ENCODE measurements at regions not wholly inside any gene's neighbourhood (a gene's known extent, or its start where the extent isn't known, plus 50 kb on each side); places are given as distances from the start of the nearest gene placed in this dataset.

- no peak for DNase-seq
Observed at GRCh38 chr2:64770137-64770780, 116.5 kb upstream of the SERTAD2 start.

DNA sequence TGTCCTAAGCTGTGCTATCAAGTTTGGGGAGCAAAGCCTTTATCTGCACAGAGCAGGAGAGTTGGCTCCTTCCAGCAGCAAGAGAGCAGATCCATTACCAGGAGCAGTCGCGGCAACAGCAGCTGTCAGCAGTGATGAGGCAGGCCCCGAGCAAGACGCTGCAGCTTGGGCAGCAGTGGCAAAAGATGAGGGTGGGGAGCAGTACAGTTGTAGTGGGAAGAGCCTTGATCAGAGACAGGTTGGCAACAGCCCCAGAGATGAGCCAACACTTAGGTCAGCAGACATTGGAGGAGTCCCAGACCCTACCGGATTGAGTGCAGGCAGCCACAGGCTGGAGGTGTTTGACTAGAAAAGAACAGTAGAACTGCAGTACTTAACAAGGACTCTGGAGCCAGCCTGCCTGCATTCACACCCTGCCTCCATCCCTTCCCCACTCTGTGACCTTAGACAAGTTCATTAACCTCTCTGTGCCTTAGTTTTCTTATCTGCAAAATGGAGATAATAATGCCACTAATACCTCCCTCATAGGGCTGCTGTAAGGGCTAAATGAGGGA, 117.1 kb upstream of the SERTAD2 start:
- DNase-seq: no peak

- no peak for DNase-seq
Observed at GRCh38 chr2:64771737-64772136, 118.0 kb upstream of the SERTAD2 start.

- no peak for DNase-seq
Observed at GRCh38 chr2:64773461-64774118, 119.9 kb upstream of the SERTAD2 start.

DNA sequence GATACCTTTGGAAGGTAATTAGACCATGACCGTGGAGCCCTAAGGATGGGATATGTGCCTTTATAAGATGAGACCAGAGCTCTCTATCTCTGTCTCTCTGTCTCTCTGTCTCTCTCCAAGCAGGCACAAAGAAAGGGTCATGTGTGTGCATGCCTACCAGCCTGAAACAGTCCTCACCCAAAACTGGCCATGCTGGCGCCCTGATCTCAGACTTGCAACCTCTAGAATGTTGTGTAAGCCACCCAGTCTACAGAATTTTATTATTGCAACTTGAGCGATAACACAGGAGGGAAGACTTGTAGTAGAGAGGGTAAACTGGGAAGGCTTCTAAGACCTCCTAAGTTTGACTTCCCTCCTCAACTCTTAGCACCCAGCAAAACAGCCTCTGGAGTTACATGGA, 124.1 kb upstream of the SERTAD2 start:
- DNase-seq: no peak

GRCh38 chr2:64779117-64779690, 125.5 kb upstream of the SERTAD2 start:
- no peak for DNase-seq

- no peak for DNase-seq
Observed at GRCh38 chr2:64780041-64780440, 126.3 kb upstream of the SERTAD2 start.

DNA sequence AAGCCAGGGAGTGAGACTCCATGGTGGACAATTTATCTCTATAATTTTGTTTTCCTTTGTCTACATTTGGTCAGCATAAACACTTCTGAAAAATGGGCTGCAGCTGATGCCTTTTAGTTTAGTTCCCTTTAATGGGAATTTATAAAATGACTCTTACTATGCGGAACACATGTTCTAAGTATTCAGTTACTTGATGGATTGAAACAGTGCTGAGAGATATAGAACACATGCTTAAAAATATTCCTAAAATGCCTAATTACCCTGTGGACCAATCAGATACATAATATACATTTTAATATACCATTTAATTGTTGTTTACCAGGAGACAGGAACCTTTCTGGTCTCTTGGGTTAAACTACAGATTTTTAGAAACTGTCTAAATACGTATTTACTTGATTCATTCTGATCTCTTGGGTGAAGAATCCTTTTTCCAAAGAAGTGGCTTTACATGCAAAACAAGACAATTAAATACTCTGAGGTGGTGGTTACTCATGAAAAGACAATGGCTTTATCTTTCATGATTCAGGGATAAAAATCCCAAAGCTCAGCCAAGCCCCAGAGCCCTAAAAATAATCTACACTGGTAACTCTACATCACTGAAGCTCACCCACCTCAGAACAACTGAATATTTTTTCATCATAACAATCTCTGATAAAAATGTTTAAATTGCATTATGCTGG, 128.1 kb upstream of the SERTAD2 start:
- DNase-seq: no peak

- DNase-seq: no peak
Observed at GRCh38 chr2:64784168-64785061, 130.7 kb upstream of the SERTAD2 start.

DNA sequence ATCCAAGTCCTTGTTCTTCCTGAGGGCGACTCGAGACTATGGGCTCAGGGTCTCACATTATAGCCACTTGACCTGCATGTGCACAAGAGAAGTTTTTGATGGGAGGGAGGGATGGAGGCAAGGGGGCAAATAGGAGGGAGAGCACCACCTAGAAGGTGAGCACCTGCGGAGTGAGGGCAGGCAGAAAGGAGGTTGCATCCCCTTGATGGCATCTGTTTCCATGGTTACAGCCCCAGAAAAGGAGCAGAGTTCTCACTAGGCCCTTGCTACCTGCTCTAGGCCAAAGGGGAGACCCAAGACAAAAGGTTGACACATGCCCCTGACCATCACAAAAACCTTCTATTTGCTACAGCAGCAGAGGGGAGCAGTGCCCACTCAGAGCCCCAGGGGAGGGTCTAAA, 131.5 kb upstream of the SERTAD2 start:
- no peak for DNase-seq

DNA sequence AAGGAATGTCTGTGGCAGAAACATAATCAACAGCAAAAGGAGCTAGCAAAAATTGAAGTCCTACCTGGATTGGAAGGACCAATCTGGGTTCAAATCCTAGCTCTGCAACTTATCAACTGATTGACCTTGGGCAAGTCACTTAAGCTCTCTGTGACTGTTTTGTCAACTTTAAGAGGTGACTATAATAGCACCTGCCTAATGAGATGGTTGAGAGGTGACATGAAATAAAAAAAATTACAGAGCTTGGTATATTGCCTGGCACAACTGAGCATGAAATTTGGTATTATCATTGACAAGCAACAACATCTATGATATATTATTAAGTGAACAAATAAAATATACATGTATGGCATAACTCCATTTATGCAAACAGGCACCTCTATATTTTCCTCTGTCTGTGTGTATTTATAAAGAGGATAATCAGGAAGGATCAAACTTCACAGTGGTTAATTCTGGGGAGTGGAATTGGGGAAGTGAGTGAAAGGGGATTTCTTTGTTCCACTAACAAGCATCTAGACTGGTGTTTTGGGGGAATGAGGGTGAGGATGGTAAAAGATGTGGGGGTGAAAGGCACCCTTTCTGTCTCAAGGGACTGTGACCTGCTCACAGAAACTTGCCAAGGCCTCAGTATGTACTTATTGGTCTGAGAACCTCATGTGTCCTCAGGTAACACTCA, 132.8 kb upstream of the SERTAD2 start:
- DNase-seq: no peak

GRCh38 chr2:64787019-64787365, 133.3 kb upstream of the SERTAD2 start:
- no peak for DNase-seq

GRCh38 chr2:64787698-64788097, 134.0 kb upstream of the SERTAD2 start:
- DNase-seq: no peak

- DNase-seq: no peak
Observed at GRCh38 chr2:64789466-64790320, 136.0 kb upstream of the SERTAD2 start.

DNA sequence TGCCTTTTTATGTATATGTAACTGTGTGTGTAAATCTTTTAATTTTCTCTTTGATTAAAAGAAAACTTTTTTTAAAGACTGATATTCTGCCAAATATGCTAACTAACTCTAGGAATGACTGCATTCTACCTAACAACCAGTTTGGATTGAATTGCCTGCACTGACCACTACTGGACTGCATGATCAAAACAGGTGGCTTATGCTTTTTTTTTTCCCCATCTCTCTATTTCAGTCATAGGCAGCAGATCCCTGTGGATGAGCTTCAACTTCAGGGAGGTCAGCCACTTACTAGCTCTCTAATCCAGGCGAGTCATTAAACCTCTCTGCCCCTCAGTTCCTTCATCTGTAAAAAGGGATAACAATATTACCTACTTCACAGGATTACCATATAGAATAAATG, 138.6 kb upstream of the SERTAD2 start:
- DNase-seq: no peak

- DNase-seq: peak; percentile 12
Observed at GRCh38 chr2:64792995-64793639, 139.4 kb upstream of the SERTAD2 start.

DNA sequence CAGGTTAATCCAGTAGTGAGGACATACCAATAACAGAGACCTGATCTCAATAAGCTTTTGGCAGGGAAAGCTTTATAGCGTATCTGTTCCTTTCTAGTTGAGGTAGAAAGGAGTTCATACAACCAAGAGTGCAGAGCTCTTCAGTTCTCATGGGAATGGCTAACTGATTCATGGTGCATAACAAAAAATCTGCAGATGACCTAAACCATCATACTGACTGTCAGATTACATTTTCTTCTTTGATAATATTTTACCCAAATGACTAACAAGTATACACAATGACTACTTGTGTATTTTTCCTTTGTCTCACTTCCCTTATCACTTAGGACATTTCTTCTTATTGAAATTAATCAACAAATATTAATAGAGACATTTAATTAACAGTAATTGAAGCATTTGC, 140.0 kb upstream of the SERTAD2 start:
- DNase-seq: no peak

GRCh38 chr2:64794426-64794995, 140.8 kb upstream of the SERTAD2 start:
- DNase-seq: no peak

GRCh38 chr2:64795024-64795592, 141.4 kb upstream of the SERTAD2 start:
- DNase-seq: no peak

DNA sequence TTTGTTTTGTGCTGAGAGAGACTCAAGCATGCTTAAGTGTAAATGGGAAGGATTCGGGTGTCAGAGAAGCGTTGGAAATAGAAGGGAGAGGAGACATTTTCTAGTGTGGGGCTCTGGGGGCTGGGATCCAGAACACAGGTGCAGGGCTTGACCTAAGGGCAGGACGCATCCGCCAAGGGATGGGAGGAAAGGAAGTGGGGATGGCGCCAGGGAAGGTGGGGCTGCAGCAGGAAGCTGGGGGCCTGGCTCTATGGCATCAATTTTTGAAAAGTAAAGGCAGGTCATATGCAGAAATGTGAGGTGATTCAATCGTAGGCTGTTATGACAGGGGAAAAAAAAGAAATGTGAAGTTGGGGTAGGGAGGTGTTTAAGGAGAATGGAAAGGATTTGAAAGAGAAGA, 143.2 kb upstream of the SERTAD2 start:
- DNase-seq: no peak

Data from NCI-H1092 treated with DMSO at 0.1 percent for 48 hours (cell line).